ENCODE measurements at regions not wholly inside any gene's neighbourhood (a gene's known extent, or its start where the extent isn't known, plus 50 kb on each side); places are given as distances from the start of the nearest gene placed in this dataset.

DNA sequence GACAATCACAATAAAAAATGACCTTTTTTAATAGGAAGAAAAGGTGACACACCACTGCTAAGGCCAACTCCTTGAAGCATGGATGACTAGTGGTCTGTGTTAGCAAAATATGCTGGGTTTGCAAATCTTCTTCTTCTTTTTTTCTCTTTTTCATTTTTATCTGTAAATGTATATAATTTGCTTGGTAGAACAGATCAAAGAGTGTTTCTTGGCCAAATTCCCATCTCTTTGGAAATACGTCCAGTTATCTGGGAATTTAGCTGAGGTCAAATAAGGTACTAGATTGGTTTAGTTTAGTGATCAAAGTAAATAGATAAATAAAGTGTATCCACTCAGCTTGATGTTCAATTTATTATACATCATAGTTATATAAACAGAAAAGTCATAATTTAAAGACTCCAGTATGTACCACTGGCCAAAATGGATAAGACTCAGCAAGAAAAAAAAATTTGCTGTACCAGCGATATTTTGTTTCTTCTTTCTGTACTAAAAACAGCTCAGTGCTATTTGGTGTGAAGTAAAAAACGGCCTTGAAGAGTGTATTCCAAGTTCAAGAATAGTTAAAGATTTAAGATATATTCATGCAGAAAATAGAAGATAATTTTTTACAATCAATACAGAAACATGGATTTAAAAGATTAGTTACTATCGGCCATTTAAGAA lies 738.6 kb upstream of the PIK3C3 start:
- no peak for DNase-seq (ENCODE audit: low spot score)
- no peak for TF ChIP-seq CTCF (IDR thresholded peaks at IDR 0.05; ENCODE audit: extremely low read depth, insufficient read depth, missing control alignments)
- in situ Hi-C loops (cut with MboI; ENCODE audit: low pct_unique_long_range_greater_than_20kb, low sequenced_read_pairs, unreplicated experiment), result no loop called here

DNA sequence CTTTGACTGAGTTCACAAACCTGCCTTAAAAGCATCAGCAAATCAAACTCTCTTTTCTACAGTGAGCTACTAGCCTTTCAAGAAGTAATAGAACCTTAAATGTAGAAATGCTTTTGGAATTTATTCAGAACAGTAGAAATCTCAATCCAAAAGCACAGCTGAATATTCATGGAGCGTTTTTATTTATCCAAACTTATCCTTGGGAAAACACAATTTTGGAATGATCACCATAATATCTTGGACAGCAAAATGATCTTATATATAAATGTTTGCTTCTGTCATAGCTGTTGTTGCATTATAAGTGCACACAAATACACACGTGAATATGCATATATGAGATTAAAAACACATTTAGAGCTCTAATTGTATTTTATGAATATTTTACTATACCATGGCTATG lies 747.3 kb upstream of the PIK3C3 start:
- in situ Hi-C loops (cut with MboI; ENCODE audit: low pct_unique_long_range_greater_than_20kb, low sequenced_read_pairs, unreplicated experiment), result no loop called here
- DNase-seq (ENCODE audit: low spot score), result no peak
- no peak for TF ChIP-seq CTCF (IDR thresholded peaks at IDR 0.05; ENCODE audit: extremely low read depth, insufficient read depth, missing control alignments)

- DNase-seq (ENCODE audit: low spot score), result no peak
- in situ Hi-C loops (cut with MboI; ENCODE audit: low pct_unique_long_range_greater_than_20kb, low sequenced_read_pairs, unreplicated experiment), result no loop called here
- TF ChIP-seq CTCF (IDR thresholded peaks at IDR 0.05; ENCODE audit: extremely low read depth, insufficient read depth, missing control alignments), result no peak
Measured at GRCh38 chr18:41206341-41206830, 748.6 kb upstream of the PIK3C3 start.

- DNase-seq (ENCODE audit: low spot score), result no peak
Measured at GRCh38 chr18:41199212-41199611, 755.8 kb upstream of the PIK3C3 start.

GRCh38 chr18:41197967-41198366 lies 757.1 kb upstream of the PIK3C3 start:
- no peak for TF ChIP-seq CTCF (IDR thresholded peaks at IDR 0.05; ENCODE audit: extremely low read depth, insufficient read depth, missing control alignments)
- no peak for DNase-seq (ENCODE audit: low spot score)
- in situ Hi-C loops (cut with MboI; ENCODE audit: low pct_unique_long_range_greater_than_20kb, low sequenced_read_pairs, unreplicated experiment), result no loop called here

More at GRCh38 chr18:41199212-41199611, 755.8 kb upstream of the PIK3C3 start:
- no peak for TF ChIP-seq CTCF (IDR thresholded peaks at IDR 0.05; ENCODE audit: extremely low read depth, insufficient read depth, missing control alignments)
- in situ Hi-C loops (cut with MboI; ENCODE audit: low pct_unique_long_range_greater_than_20kb, low sequenced_read_pairs, unreplicated experiment), result no loop called here

DNA sequence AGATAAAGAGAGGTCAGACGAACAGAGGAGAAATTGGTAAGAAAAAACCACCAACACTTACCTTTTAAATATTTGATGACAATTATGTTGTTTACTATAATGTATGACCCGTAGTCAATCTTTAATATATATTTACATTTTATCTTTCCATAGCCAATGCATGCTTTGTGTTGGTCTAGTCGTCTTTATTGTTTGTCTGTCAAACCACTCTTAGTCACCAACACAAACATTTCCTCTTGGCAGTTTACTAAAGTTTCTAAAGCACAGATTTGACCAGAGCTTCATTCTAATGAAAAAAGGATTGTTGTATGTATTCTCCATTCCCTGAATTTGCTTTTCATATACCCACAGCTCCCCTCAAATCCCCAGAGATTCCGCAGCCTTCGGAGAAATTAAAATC lies 784.7 kb upstream of the PIK3C3 start:
- no peak for DNase-seq (ENCODE audit: low spot score)
- in situ Hi-C loops (cut with MboI; ENCODE audit: low pct_unique_long_range_greater_than_20kb, low sequenced_read_pairs, unreplicated experiment), result no loop called here
- no peak for TF ChIP-seq CTCF (IDR thresholded peaks at IDR 0.05; ENCODE audit: extremely low read depth, insufficient read depth, missing control alignments)
